Loucy (cell line): ENCODE measurements at regions not wholly inside any gene's neighbourhood (a gene's known extent, or its start where the extent isn't known, plus 50 kb on each side); places are given as distances from the start of the nearest gene placed in this dataset.

ENCODE experiments used
- H2AFZ ChIP-seq: fragments of 200-600 bp; sonication (generic); 2 replicates; pipeline ENCODE4 v1.6.0; 2016; ENCODE audit warnings: antibody characterized with exemption, mild to moderate bottlenecking, low read length, moderate library complexity
- H3F3A ChIP-seq: fragments of 200-600 bp; 2 replicates; pipeline ENCODE4 v1.6.0; 2016; ENCODE audit warnings: antibody characterized with exemption, low read depth, mild to moderate bottlenecking
- H3K27me3 ChIP-seq: fragments of 200-600 bp; sonication (generic); 2 replicates; pipeline ENCODE4 v1.6.1; 2014; ENCODE audit warnings: low read length, mild to moderate bottlenecking; ENCODE audit not compliant: insufficient read depth, poor library complexity, severe bottlenecking
- H3K36me3 ChIP-seq: fragments of 200-600 bp; sonication (generic); 2 replicates; pipeline ENCODE4 v1.6.1; 2016; ENCODE audit warnings: low read length; ENCODE audit not compliant: insufficient read depth
- H3K4me1 ChIP-seq: fragments of 200-600 bp; sonication (generic); 2 replicates; pipeline ENCODE4 v1.5.1; 2014; ENCODE audit warnings: low read length, mild to moderate bottlenecking; ENCODE audit not compliant: insufficient read depth, poor library complexity, severe bottlenecking
- H3K4me2 ChIP-seq: fragments of 200-600 bp; sonication (generic); 2 replicates; pipeline ENCODE4 v1.6.0; 2014; ENCODE audit warnings: antibody characterized with exemption, low read length, low read depth, mild to moderate bottlenecking; ENCODE audit not compliant: poor library complexity, severe bottlenecking
- H3K4me3 ChIP-seq: fragments of 200-600 bp; sonication (generic); 2 replicates; pipeline ENCODE4 v1.5.1; 2014; ENCODE audit warnings: low read length, mild to moderate bottlenecking, mixed read lengths; ENCODE audit not compliant: poor library complexity, severe bottlenecking
- H3K79me2 ChIP-seq: fragments of 200-600 bp; sonication (generic); 2 replicates; pipeline ENCODE4 v1.6.1; 2014; ENCODE audit warnings: low read length; ENCODE audit not compliant: insufficient read depth
- H3K9ac ChIP-seq: fragments of 200-600 bp; sonication (generic); 2 replicates; pipeline ENCODE4 v1.6.0; 2014; ENCODE audit warnings: mild to moderate bottlenecking, low read depth, low read length, moderate library complexity; ENCODE audit not compliant: poor library complexity, severe bottlenecking
- H3K9me2 ChIP-seq: fragments of 200-600 bp; sonication (generic); replicated peaks from 2 replicates; pipeline ENCODE4 v1.6.1; 2016; ENCODE audit warnings: low read depth, low read length, mixed read lengths
- H3K9me3 ChIP-seq: fragments of 200-600 bp; sonication (generic); 2 replicates; pipeline ENCODE4 v1.6.1; 2014; ENCODE audit warnings: mild to moderate bottlenecking, antibody characterized with exemption, low read length, low read depth; ENCODE audit not compliant: insufficient read depth
- H4K20me1 ChIP-seq: fragments of 200-600 bp; sonication (generic); 2 replicates; pipeline ENCODE4 v1.6.0; 2014; ENCODE audit warnings: antibody characterized with exemption, low read length, mild to moderate bottlenecking; ENCODE audit not compliant: insufficient read depth, poor library complexity, severe bottlenecking
- EZH2phosphoT487 ChIP-seq: fragments of 200-600 bp; IDR thresholded peaks from 2 replicates; pipeline ENCODE4 v1.6.1; 2018; ENCODE audit warnings: antibody characterized with exemption, mild to moderate bottlenecking, moderate library complexity, borderline replicate concordance
- TF ChIP-seq, protein P1 (sequence below): fragments of 200-600 bp; sonication (generic); conservative IDR thresholded peaks from 2 replicates; pipeline ENCODE4 v1.5.1; 2014; ENCODE audit warnings: mild to moderate bottlenecking, antibody characterized with exemption, low read length

- no peaks in the 10 kb centered on the region for H3F3A ChIP-seq
- no peaks in the 10 kb centered on the region for H3K9me2 ChIP-seq
- H3K4me2 ChIP-seq: no peak overlapping the region
- H3K4me1 ChIP-seq: no peaks in the 10 kb centered on the region
- no peaks in the 10 kb centered on the region for H3K36me3 ChIP-seq
- TF ChIP-seq, protein P1, sequence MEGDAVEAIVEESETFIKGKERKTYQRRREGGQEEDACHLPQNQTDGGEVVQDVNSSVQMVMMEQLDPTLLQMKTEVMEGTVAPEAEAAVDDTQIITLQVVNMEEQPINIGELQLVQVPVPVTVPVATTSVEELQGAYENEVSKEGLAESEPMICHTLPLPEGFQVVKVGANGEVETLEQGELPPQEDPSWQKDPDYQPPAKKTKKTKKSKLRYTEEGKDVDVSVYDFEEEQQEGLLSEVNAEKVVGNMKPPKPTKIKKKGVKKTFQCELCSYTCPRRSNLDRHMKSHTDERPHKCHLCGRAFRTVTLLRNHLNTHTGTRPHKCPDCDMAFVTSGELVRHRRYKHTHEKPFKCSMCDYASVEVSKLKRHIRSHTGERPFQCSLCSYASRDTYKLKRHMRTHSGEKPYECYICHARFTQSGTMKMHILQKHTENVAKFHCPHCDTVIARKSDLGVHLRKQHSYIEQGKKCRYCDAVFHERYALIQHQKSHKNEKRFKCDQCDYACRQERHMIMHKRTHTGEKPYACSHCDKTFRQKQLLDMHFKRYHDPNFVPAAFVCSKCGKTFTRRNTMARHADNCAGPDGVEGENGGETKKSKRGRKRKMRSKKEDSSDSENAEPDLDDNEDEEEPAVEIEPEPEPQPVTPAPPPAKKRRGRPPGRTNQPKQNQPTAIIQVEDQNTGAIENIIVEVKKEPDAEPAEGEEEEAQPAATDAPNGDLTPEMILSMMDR: no peak
- TF ChIP-seq EZH2phosphoT487: no peak
- H3K9ac ChIP-seq: no peak overlapping the region
- H3K4me3 ChIP-seq: no peak overlapping the region
- no peaks in the 10 kb centered on the region for H3K27me3 ChIP-seq
- no peak overlapping the region for H2AFZ ChIP-seq
- H3K9me3 ChIP-seq: no peaks in the 10 kb centered on the region
- H4K20me1 ChIP-seq: no peaks in the 10 kb centered on the region
- H3K79me2 ChIP-seq: no peaks in the 10 kb centered on the region
These were observed 186.8 kb downstream of the FAT4 start for GRCh38 chr4:125501568-125501967.

DNA sequence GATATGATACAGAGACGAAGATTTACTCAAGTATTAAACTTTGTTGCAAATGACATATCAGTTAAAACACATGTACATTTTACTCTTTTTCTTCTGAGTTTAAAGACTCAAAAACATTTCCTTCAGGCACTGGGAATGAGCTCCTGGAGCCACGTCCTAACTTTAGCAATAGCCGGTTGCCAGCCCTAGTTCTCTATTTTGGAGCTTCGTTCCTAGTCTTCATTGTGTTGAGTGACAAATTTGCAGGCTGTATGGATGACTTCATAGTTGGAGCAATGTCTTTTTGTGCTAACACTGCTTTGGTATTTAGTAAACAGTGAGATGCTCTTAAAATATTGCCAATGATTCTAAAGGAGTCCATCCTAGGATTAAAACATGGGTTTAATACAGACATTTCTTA is 190.9 kb downstream of the FAT4 start:
- no peak for TF ChIP-seq EZH2phosphoT487
- TF ChIP-seq, protein P1: no peak
- H3K79me2 ChIP-seq: no peaks in the 10 kb centered on the region
- H3K27me3 ChIP-seq: no peaks in the 10 kb centered on the region
- H3K36me3 ChIP-seq: no peaks in the 10 kb centered on the region
- no peaks in the 10 kb centered on the region for H3F3A ChIP-seq
- no peak overlapping the region for H3K4me2 ChIP-seq
- no peaks in the 10 kb centered on the region for H3K4me1 ChIP-seq
- no peaks in the 10 kb centered on the region for H3K9me2 ChIP-seq
- no peak overlapping the region for H3K9ac ChIP-seq
- H4K20me1 ChIP-seq: no peaks in the 10 kb centered on the region
- H2AFZ ChIP-seq: no peak overlapping the region
- H3K4me3 ChIP-seq: no peak overlapping the region
- no peaks in the 10 kb centered on the region for H3K9me3 ChIP-seq

DNA sequence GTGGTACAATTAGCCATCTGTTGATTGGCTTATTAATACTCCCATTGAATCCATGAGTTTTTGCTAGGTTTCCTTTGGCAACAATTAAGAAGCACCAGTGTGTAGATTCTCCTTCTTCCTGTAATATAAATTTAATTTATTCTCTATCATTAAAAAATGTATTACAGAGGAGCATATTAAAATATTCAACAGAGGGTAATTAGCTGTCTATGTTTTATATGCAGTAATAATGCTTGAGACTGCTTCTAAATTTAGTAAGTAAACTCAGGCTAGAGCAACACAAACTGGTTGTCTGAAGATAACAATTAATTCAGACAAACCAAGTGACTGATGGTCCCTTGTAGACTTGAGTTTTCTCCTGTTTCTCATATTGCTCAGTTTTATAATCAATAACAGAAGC is 192.4 kb downstream of the FAT4 start:
- no peaks in the 10 kb centered on the region for H3K27me3 ChIP-seq
- TF ChIP-seq, protein P1: no peak
- no peak for TF ChIP-seq EZH2phosphoT487

More for the DNA sequence above, 192.4 kb downstream of the FAT4 start:
- H3K9me3 ChIP-seq: no peaks in the 10 kb centered on the region
- H4K20me1 ChIP-seq: no peaks in the 10 kb centered on the region
- H3F3A ChIP-seq: no peaks in the 10 kb centered on the region
- no peak overlapping the region for H3K4me3 ChIP-seq
- H3K36me3 ChIP-seq: no peaks in the 10 kb centered on the region
- no peaks in the 10 kb centered on the region for H3K4me1 ChIP-seq
- no peak overlapping the region for H3K9ac ChIP-seq
- H3K79me2 ChIP-seq: no peaks in the 10 kb centered on the region
- no peaks in the 10 kb centered on the region for H3K9me2 ChIP-seq
- H3K4me2 ChIP-seq: no peak overlapping the region
- no peak overlapping the region for H2AFZ ChIP-seq
